ENCODE measurements at regions not wholly inside any gene's neighbourhood (a gene's known extent, or its start where the extent isn't known, plus 50 kb on each side); places are given as distances from the start of the nearest gene placed in this dataset.

DNA sequence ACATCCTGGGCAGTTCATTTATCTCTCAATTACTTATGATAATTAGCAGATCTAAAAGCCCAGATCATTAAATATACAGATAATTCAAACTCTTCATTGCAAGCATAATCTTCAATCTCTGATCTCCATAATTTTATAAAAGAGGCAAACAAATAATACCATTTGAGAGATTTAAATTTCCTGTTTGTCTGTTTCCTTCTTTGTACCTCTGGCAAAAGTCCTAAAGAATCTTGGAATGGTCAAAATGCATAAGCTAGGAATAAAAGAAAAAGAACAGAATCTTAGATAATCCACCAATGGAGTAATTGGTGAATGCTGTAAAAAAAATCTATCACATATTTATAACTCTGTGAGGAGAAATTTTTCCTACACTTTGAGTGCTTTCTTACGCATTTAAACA is 1080.9 kb upstream of the ZEB2 start:
- DNase-seq = no peak
- no peak overlapping the region for H3K27ac ChIP-seq
- peaks cover 2% of the 10 kb centered on the region for H3K4me1 ChIP-seq (ENCODE audit: insufficient read depth)
- no peak for TF ChIP-seq POLR2A (IDR thresholded peaks at IDR 0.05)
- TF ChIP-seq EP300 (IDR thresholded peaks at IDR 0.05) = no peak
- TF ChIP-seq, protein P1, sequence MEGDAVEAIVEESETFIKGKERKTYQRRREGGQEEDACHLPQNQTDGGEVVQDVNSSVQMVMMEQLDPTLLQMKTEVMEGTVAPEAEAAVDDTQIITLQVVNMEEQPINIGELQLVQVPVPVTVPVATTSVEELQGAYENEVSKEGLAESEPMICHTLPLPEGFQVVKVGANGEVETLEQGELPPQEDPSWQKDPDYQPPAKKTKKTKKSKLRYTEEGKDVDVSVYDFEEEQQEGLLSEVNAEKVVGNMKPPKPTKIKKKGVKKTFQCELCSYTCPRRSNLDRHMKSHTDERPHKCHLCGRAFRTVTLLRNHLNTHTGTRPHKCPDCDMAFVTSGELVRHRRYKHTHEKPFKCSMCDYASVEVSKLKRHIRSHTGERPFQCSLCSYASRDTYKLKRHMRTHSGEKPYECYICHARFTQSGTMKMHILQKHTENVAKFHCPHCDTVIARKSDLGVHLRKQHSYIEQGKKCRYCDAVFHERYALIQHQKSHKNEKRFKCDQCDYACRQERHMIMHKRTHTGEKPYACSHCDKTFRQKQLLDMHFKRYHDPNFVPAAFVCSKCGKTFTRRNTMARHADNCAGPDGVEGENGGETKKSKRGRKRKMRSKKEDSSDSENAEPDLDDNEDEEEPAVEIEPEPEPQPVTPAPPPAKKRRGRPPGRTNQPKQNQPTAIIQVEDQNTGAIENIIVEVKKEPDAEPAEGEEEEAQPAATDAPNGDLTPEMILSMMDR (IDR thresholded peaks at IDR 0.05) = no peak
- intact Hi-C loops (cut with DNase I) = no loop called here
- no peaks in the 10 kb centered on the region for H3K36me3 ChIP-seq
- H3K9me3 ChIP-seq = no peaks in the 10 kb centered on the region
- H3K27me3 ChIP-seq = no peaks in the 10 kb centered on the region
- no peak overlapping the region for H3K4me3 ChIP-seq
- 94 to 97% (median 95%) methylated on average over 1 of the region's 1 CpG for WGBS, 3 donors

DNA sequence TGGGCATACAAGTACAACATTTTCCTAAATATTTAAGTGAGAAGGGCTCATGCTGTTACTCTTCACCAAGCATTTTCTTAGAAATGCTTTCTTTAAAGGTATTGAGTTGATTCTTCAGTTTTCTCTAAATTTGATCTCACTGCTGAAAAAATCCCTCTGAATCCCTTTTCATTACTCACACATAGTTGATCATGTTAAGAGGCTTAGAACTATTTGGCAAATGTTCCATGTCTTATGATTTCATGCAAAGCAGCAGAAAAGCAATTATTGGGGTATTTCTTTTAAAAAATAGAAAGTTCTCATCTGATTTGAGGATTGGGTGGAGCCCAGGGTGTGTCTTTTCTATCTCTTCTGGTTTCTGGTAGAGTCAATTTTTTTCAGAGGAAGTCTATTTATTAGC is 1079.8 kb upstream of the ZEB2 start:
- H3K27me3 ChIP-seq = no peaks in the 10 kb centered on the region
- intact Hi-C loops (cut with DNase I) = no loop called here
- no peak for TF ChIP-seq POLR2A (IDR thresholded peaks at IDR 0.05)
- TF ChIP-seq, protein P1 (IDR thresholded peaks at IDR 0.05) = no peak
- no peak for TF ChIP-seq EP300 (IDR thresholded peaks at IDR 0.05)
- no peak for DNase-seq
- H3K4me3 ChIP-seq = no peak overlapping the region
- no peak overlapping the region for H3K27ac ChIP-seq
- H3K36me3 ChIP-seq = no peaks in the 10 kb centered on the region
- H3K9me3 ChIP-seq = no peaks in the 10 kb centered on the region
- peaks cover 2% of the 10 kb centered on the region for H3K4me1 ChIP-seq (ENCODE audit: insufficient read depth)

DNA sequence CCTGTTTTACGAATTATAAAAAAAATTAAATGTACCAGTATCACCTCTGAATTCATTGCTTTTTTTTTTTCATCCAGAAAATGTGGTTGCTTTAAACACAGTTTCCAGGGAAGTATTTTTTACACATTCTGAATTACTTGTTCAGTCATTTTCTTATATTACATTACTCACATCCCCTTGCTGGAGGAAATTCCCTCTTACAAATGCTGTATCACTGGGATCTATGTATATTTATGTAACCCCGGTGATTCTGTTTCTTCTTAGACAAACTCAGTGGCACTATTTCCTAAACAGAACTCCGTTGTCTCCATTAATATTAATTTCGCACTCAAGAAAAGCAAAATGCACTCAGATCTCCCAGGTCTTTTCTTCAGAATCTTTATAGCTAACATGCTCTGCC is 1078.5 kb upstream of the ZEB2 start:
- no peaks in the 10 kb centered on the region for H3K27me3 ChIP-seq
- TF ChIP-seq POLR2A (IDR thresholded peaks at IDR 0.05) (no peak), EP300 (IDR thresholded peaks at IDR 0.05) (no peak)
- TF ChIP-seq, protein P1 (IDR thresholded peaks at IDR 0.05) = no peak
- no peak for DNase-seq
- no peaks in the 10 kb centered on the region for H3K36me3 ChIP-seq
- intact Hi-C loops (cut with DNase I) = no loop called here
- peaks cover 2% of the 10 kb centered on the region for H3K4me1 ChIP-seq (ENCODE audit: insufficient read depth)
- H3K9me3 ChIP-seq = no peaks in the 10 kb centered on the region
- WGBS, 3 donors = 91 to 92% (median 91%) methylated on average over 4 of the region's 4 CpGs
- no peak overlapping the region for H3K27ac ChIP-seq
- no peak overlapping the region for H3K4me3 ChIP-seq

DNA sequence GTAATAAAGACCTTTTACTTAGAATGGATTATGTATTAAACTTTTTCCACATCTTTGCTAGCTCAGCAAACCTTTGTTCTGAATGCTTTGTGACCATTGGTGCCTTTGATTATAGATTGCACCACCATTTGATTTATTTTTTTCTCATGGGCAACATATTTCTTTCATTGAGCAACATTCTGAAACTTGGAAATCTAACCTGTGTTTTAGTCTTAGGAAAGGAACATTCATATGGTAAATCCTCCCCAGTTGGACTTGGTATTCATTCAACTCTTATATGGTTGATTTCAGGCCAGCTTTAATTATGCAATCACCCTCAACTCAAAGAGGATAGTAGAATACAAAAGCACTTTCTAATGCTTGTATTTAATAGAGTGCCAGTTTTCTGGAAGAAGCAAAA is 1077.9 kb upstream of the ZEB2 start:
- no peak for DNase-seq

More for the DNA sequence above, 1077.9 kb upstream of the ZEB2 start:
- H3K4me1 ChIP-seq (ENCODE audit: insufficient read depth) = peaks cover 2% of the 10 kb centered on the region
- intact Hi-C loops (cut with DNase I) = no loop called here
- no peak overlapping the region for H3K4me3 ChIP-seq
- H3K36me3 ChIP-seq = no peaks in the 10 kb centered on the region
- H3K27me3 ChIP-seq = no peaks in the 10 kb centered on the region
- TF ChIP-seq POLR2A (IDR thresholded peaks at IDR 0.05) = no peak
- no peak for TF ChIP-seq EP300 (IDR thresholded peaks at IDR 0.05)
- TF ChIP-seq, protein P1 (IDR thresholded peaks at IDR 0.05) = no peak
- no peak overlapping the region for H3K27ac ChIP-seq
- no peaks in the 10 kb centered on the region for H3K9me3 ChIP-seq
